ENCODE measurements at regions not wholly inside any gene's neighbourhood (a gene's known extent, or its start where the extent isn't known, plus 50 kb on each side); places are given as distances from the start of the nearest gene placed in this dataset.

GRCh38 chr11:15805726-15806125 lies 550.6 kb downstream of the SOX6 start:
- Histone ChIP-seq H3K4me1 (ENCODE audit: control insufficient read depth, insufficient read depth, low read length) (peaks cover 21% of the 10 kb centered on the region), H3K27ac (ENCODE audit: low read depth, low read length) (no peak overlapping the region), H3K9me3 (ENCODE audit: control insufficient read depth, low read length) (no peaks in the 10 kb centered on the region), H3K36me3 (ENCODE audit: control insufficient read depth, insufficient read depth, low read length) (no peaks in the 10 kb centered on the region), H3K9ac (ENCODE audit: extremely low read depth, low read length, poor library complexity, severe bottlenecking) (no peak overlapping the region), H3K4me3 (ENCODE audit: low read length) (no peak overlapping the region), H3K27me3 (ENCODE audit: control insufficient read depth, insufficient read depth, low read length, poor library complexity, severe bottlenecking) (no peaks in the 10 kb centered on the region)
- no peak for DNase-seq
- Mint-ChIP-seq H3K27ac (no peak overlapping the region), H3K4me1 (peaks cover 26% of the 10 kb centered on the region), H3K36me3 (ENCODE audit: low read depth) (no peaks in the 10 kb centered on the region), H3K4me3 (no peak overlapping the region), H3K9me3 (no peaks in the 10 kb centered on the region), H3K27me3 (ENCODE audit: insufficient read depth) (no peaks in the 10 kb centered on the region)
- TF ChIP-seq CTCF (conservative IDR thresholded peaks at IDR 0.05) = no peak
- WGBS, 2 experiments (ENCODE audit: insufficient coverage in 1 of 2, insufficient read length in 1 of 2) = 100% methylated on average over 1 of the region's 1 CpG; no CpG with 5 or more reads in 1 of the 2 experiments

DNA sequence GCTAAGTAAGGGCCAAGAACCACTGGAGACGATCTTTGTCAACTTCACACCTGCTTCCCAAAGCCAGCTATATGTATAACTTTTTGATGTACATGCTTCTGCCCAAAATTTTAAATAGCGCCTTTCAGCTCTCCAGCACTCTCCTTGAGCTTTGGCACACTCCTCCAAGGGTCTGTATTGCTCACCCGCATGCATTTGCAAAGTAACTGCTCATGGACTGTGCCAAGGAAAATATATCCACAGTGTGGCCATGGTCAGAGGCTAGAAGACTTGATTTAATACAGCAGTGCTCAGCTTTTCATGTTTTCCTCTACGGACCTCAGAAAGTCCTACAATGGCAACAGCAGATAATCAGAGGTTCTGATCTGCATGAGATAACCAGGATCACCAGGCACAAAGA lies 550.1 kb downstream of the SOX6 start:
- Histone ChIP-seq H3K4me3 (ENCODE audit: low read length) (no peak overlapping the region), H3K9me3 (ENCODE audit: control insufficient read depth, low read length) (no peaks in the 10 kb centered on the region), H3K27me3 (ENCODE audit: control insufficient read depth, insufficient read depth, low read length, poor library complexity, severe bottlenecking) (no peaks in the 10 kb centered on the region), H3K36me3 (ENCODE audit: control insufficient read depth, insufficient read depth, low read length) (no peaks in the 10 kb centered on the region), H3K9ac (ENCODE audit: extremely low read depth, low read length, poor library complexity, severe bottlenecking) (no peak overlapping the region), H3K4me1 (ENCODE audit: control insufficient read depth, insufficient read depth, low read length) (peaks cover 21% of the 10 kb centered on the region), H3K27ac (ENCODE audit: low read depth, low read length) (no peak overlapping the region)
- no peak for TF ChIP-seq CTCF (conservative IDR thresholded peaks at IDR 0.05)
- Mint-ChIP-seq H3K4me3 (no peak overlapping the region), H3K4me1 (peaks cover 26% of the 10 kb centered on the region), H3K27me3 (ENCODE audit: insufficient read depth) (no peaks in the 10 kb centered on the region), H3K27ac (no peak overlapping the region), H3K9me3 (no peaks in the 10 kb centered on the region), H3K36me3 (ENCODE audit: low read depth) (no peaks in the 10 kb centered on the region)
- WGBS, 2 experiments (ENCODE audit: insufficient coverage in 1 of 2, insufficient read length in 1 of 2) = 91 to 97% methylated on average over 3 to 4 of the region's 4 CpGs
- no peak for DNase-seq

GRCh38 chr11:15807827-15808226 lies 548.5 kb downstream of the SOX6 start:
- Mint-ChIP-seq H3K9me3 (no peaks in the 10 kb centered on the region), H3K36me3 (ENCODE audit: low read depth) (no peaks in the 10 kb centered on the region), H3K4me3 (no peak overlapping the region), H3K27ac (no peak overlapping the region), H3K4me1 (peaks cover 26% of the 10 kb centered on the region), H3K27me3 (ENCODE audit: insufficient read depth) (no peaks in the 10 kb centered on the region)
- H3K4me3 ChIP-seq (ENCODE audit: low read length) = no peak overlapping the region
- 91 to 100% methylated on average over 1 to 2 of the region's 2 CpGs for WGBS, 2 experiments (ENCODE audit: insufficient coverage in 1 of 2, insufficient read length in 1 of 2)
- no peaks in the 10 kb centered on the region for H3K27me3 ChIP-seq (ENCODE audit: control insufficient read depth, insufficient read depth, low read length, poor library complexity, severe bottlenecking)
- no peaks in the 10 kb centered on the region for H3K9me3 ChIP-seq (ENCODE audit: control insufficient read depth, low read length)
- no peak for TF ChIP-seq CTCF (conservative IDR thresholded peaks at IDR 0.05)
- no peaks in the 10 kb centered on the region for H3K36me3 ChIP-seq (ENCODE audit: control insufficient read depth, insufficient read depth, low read length)
- no peak overlapping the region for H3K9ac ChIP-seq (ENCODE audit: extremely low read depth, low read length, poor library complexity, severe bottlenecking)
- no peak overlapping the region for H3K27ac ChIP-seq (ENCODE audit: low read depth, low read length)
- H3K4me1 ChIP-seq (ENCODE audit: control insufficient read depth, insufficient read depth, low read length) = peaks cover 21% of the 10 kb centered on the region
- DNase-seq = no peak

Measured in endodermal cell (in vitro differentiated cells).